ENCODE measurements at regions not wholly inside any gene's neighbourhood (a gene's known extent, or its start where the extent isn't known, plus 50 kb on each side); places are given as distances from the start of the nearest gene placed in this dataset.

DNA sequence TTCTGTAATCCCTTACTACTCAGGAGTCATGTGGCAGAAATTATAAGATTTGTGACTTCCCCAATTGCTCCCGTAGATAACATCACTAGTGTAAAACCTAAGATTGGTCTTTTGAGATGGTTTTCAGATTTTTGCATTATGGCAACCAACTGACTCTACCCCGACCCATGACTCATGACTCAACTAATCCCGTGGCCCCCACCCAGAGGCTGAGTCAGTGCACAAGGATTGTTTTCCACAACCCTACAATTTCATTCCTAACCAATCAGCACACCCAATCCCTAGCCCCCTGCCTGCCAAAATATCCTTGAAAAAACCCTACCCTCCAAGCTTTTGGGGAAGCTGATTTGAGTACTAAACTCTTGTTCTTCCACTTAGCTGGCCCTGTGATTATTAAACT lies 109.4 kb upstream of the FAM9C start:
- H3K4me1 ChIP-seq (ENCODE audit: insufficient read depth, low read length), result peaks cover 7% of the 10 kb centered on the region
- H2AFZ ChIP-seq (ENCODE audit: low read length), result no peak overlapping the region
- DNase-seq (ENCODE audit: insufficient read length, low spot score, missing footprints), result peak; percentile 47
- H3K9me3 ChIP-seq (ENCODE audit: low read depth, low read length), result no peaks in the 10 kb centered on the region
- H3K36me3 ChIP-seq (ENCODE audit: insufficient read depth, low read length), result no peaks in the 10 kb centered on the region
- H3K4me3 ChIP-seq (ENCODE audit: insufficient read depth, low read length), result no peak overlapping the region
- no peak overlapping the region for H3K27ac ChIP-seq (ENCODE audit: low read depth, low read length)
- H3K4me2 ChIP-seq (ENCODE audit: insufficient read depth, low read length), result no peak overlapping the region
- H3K27me3 ChIP-seq (ENCODE audit: insufficient read depth, low read length), result no peaks in the 10 kb centered on the region
- H3K79me2 ChIP-seq (ENCODE audit: insufficient read depth, low read length), result no peaks in the 10 kb centered on the region
- TF ChIP-seq, protein P1, sequence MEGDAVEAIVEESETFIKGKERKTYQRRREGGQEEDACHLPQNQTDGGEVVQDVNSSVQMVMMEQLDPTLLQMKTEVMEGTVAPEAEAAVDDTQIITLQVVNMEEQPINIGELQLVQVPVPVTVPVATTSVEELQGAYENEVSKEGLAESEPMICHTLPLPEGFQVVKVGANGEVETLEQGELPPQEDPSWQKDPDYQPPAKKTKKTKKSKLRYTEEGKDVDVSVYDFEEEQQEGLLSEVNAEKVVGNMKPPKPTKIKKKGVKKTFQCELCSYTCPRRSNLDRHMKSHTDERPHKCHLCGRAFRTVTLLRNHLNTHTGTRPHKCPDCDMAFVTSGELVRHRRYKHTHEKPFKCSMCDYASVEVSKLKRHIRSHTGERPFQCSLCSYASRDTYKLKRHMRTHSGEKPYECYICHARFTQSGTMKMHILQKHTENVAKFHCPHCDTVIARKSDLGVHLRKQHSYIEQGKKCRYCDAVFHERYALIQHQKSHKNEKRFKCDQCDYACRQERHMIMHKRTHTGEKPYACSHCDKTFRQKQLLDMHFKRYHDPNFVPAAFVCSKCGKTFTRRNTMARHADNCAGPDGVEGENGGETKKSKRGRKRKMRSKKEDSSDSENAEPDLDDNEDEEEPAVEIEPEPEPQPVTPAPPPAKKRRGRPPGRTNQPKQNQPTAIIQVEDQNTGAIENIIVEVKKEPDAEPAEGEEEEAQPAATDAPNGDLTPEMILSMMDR (IDR thresholded peaks at IDR 0.05; ENCODE audit: extremely low read depth, low read depth, low read length), result no peak
- H4K20me1 ChIP-seq (ENCODE audit: insufficient read depth, low read length), result no peaks in the 10 kb centered on the region

DNA sequence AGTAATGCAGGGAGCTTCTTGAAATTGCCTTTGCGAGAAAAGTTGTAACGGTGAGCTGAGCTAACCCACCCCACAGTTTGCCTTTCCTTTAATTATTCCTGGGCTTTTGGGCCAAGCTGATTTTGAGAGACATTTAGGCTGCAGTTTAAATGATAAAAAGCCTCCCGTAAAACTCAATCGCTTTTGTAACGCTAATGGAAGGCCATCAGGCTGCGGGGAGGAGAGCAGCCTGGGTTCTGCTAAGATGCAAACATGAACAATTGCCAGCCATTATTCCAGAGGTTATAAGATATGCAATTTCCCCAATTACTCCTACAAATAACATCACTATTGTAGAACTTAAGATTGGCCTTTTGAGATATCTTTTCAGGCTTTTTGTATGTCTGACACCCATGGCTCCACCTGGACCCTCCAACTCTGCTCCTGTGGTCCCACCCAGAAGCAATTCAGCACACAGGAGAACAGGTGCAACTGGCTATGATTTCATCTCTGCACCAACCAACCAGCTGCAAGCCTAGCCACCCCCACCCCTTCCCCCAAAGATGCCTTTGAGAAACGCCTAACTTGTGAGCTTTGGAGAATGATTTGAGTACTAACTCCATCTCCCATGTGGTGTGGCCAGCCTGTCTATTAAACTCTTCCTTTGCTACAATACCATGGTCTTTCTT lies 108.2 kb upstream of the FAM9C start:
- peak overlapping the region; percentile 62 for H3K27ac ChIP-seq (ENCODE audit: low read depth, low read length)
- peak overlapping the region; percentile 30 for H3K4me2 ChIP-seq (ENCODE audit: insufficient read depth, low read length)
- H3K4me1 ChIP-seq (ENCODE audit: insufficient read depth, low read length), result peaks cover 7% of the 10 kb centered on the region
- TF ChIP-seq, protein P1 (IDR thresholded peaks at IDR 0.05; ENCODE audit: extremely low read depth, low read depth, low read length), result no peak
- H3K79me2 ChIP-seq (ENCODE audit: insufficient read depth, low read length), result no peaks in the 10 kb centered on the region
- no peak overlapping the region for H2AFZ ChIP-seq (ENCODE audit: low read length)
- DNase-seq (ENCODE audit: insufficient read length, low spot score, missing footprints), result no peak
- H4K20me1 ChIP-seq (ENCODE audit: insufficient read depth, low read length), result no peaks in the 10 kb centered on the region
- H3K4me3 ChIP-seq (ENCODE audit: insufficient read depth, low read length), result no peak overlapping the region
- H3K9me3 ChIP-seq (ENCODE audit: low read depth, low read length), result no peaks in the 10 kb centered on the region
- no peaks in the 10 kb centered on the region for H3K27me3 ChIP-seq (ENCODE audit: insufficient read depth, low read length)
- H3K36me3 ChIP-seq (ENCODE audit: insufficient read depth, low read length), result no peaks in the 10 kb centered on the region

DNA sequence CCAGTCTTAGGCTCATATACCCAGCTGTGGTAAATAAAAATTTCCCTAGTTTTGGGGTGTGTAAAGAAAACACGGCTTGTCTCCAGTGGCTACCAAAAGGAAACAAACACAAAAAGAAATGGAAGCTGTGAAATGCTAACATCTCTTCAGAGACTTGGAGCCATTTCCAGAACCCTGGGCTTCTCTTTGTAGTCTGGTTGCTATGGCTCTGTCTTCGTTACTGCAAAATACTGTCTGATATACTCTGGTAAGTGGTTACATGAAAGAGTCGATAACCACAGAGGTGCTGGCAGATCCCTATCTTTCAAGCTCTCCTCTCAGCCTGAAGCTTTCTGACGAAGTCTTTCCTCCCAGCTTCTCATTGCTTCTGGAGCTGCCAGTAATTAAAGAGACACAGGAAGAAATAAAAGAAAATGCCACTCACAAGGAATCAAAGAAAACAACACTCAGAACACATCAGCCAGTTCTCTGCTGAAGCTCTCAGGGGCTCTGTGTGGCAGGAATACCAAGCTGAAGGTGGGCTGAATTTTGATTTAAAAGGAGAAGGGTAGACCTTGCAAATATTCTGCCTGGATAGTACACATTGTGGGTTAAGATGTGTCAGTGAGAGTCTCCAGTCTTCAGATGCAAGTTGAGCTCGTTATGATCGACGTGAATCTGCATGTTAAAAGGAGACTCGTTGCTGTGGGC lies 107.6 kb upstream of the FAM9C start:
- H3K4me2 ChIP-seq (ENCODE audit: insufficient read depth, low read length), result peak overlapping the region; percentile 30
- peak overlapping the region; percentile 60 for H2AFZ ChIP-seq (ENCODE audit: low read length)
- TF ChIP-seq, protein P1 (IDR thresholded peaks at IDR 0.05; ENCODE audit: extremely low read depth, low read depth, low read length), result no peak
- no peak for DNase-seq (ENCODE audit: insufficient read length, low spot score, missing footprints)
- peak overlapping the region; percentile 62 for H3K27ac ChIP-seq (ENCODE audit: low read depth, low read length)
- H3K79me2 ChIP-seq (ENCODE audit: insufficient read depth, low read length), result no peaks in the 10 kb centered on the region
- H3K4me3 ChIP-seq (ENCODE audit: insufficient read depth, low read length), result no peak overlapping the region
- no peaks in the 10 kb centered on the region for H3K27me3 ChIP-seq (ENCODE audit: insufficient read depth, low read length)
- H3K4me1 ChIP-seq (ENCODE audit: insufficient read depth, low read length), result peaks cover 7% of the 10 kb centered on the region
- no peaks in the 10 kb centered on the region for H3K36me3 ChIP-seq (ENCODE audit: insufficient read depth, low read length)
- no peaks in the 10 kb centered on the region for H3K9me3 ChIP-seq (ENCODE audit: low read depth, low read length)
- H4K20me1 ChIP-seq (ENCODE audit: insufficient read depth, low read length), result no peaks in the 10 kb centered on the region

DNA sequence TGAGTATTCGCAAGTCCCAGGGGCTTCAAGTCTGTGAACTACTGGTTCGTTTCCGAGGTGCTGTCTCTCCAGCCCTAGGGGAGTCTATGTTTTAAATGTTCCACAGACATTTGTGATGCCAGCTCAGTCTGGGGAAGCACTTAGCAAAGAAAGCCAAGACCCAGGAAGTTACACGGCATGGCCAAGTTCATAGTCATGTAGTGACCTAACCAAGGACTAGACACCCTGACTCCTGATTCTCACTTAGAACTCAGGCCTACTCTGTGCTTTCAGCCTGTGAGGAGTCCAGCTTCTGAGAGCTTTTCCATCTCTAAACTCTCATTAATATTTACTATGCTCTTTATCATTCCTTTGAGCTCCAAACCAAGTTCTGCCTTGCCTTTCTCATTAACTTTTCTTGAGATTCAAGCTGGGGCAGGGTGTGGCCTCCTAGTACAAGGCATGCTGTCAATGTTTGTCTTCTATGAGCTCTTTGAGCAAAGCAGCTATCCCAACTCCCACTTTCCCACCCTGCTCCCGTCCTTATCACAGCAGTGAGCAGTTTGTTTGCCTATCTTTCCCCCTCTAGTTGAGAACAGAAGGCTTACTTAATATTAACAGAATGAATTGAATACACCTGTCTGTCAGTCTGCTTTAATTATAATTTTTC lies 105.4 kb upstream of the FAM9C start:
- DNase-seq (ENCODE audit: insufficient read length, low spot score, missing footprints), result no peak
- H3K27ac ChIP-seq (ENCODE audit: low read depth, low read length), result no peak overlapping the region
- H2AFZ ChIP-seq (ENCODE audit: low read length), result no peak overlapping the region
- no peaks in the 10 kb centered on the region for H3K9me3 ChIP-seq (ENCODE audit: low read depth, low read length)
- no peaks in the 10 kb centered on the region for H3K36me3 ChIP-seq (ENCODE audit: insufficient read depth, low read length)
- H3K4me3 ChIP-seq (ENCODE audit: insufficient read depth, low read length), result no peak overlapping the region
- H3K79me2 ChIP-seq (ENCODE audit: insufficient read depth, low read length), result no peaks in the 10 kb centered on the region
- no peaks in the 10 kb centered on the region for H3K27me3 ChIP-seq (ENCODE audit: insufficient read depth, low read length)
- TF ChIP-seq, protein P1 (IDR thresholded peaks at IDR 0.05; ENCODE audit: extremely low read depth, low read depth, low read length), result no peak
- H3K4me1 ChIP-seq (ENCODE audit: insufficient read depth, low read length), result peaks cover 13% of the 10 kb centered on the region
- H4K20me1 ChIP-seq (ENCODE audit: insufficient read depth, low read length), result no peaks in the 10 kb centered on the region
- H3K4me2 ChIP-seq (ENCODE audit: insufficient read depth, low read length), result no peak overlapping the region
